Esophagus squamous epithelium (tissue), 4 donors: ENCODE measurements at regions not wholly inside any gene's neighbourhood (a gene's known extent, or its start where the extent isn't known, plus 50 kb on each side); places are given as distances from the start of the nearest gene placed in this dataset.
"Not testable (repeated sequence)": the region's sequence is repeated elsewhere in the genome, so short reads cannot be mapped to it uniquely, and the experiment has no call there.

Experiments used
- POLR2A ChIP-seq, 4 donors: fragments of 450-650 bp; IDR thresholded peaks; one replicate each; pipeline ENCODE4 v1.6.1; 2017; ENCODE audit warnings: antibody characterized with exemption in 4 of 4, mild to moderate bottlenecking in 4 of 4, moderate library complexity in 3 of 4
- TF ChIP-seq, protein P1 (sequence below), 6 experiments: fragments of 450-650 bp in 4 of 6; fragments of 200-600 bp in 2 of 6; sonication (generic) in 2 of 6; IDR thresholded peaks; one replicate each; pipeline ENCODE4 v1.5.1; 2016 to 2019; ENCODE audit warnings: antibody characterized with exemption in 6 of 6, mild to moderate bottlenecking in 4 of 6, moderate library complexity in 4 of 6

DNA sequence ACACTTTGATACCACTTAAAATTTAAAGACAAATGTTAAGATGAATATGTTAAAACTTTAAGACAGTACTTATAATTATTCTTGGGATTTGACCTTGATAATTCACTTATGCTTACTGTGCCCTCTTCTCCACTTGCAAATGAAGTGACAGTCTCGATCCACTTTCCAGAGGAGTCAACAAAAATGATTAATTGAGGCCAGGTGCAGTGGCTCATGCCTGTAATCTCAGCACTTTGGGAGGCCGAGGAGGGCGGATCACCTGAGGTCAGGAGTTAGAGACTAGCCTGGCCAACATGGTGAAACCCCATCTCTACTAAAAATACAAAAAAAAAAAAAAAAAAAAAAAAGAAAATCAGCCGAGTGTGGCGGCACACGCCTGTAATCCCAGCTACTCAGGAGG lies 52.6 kb upstream of the ZPLD1 start:
- TF ChIP-seq, protein P1, sequence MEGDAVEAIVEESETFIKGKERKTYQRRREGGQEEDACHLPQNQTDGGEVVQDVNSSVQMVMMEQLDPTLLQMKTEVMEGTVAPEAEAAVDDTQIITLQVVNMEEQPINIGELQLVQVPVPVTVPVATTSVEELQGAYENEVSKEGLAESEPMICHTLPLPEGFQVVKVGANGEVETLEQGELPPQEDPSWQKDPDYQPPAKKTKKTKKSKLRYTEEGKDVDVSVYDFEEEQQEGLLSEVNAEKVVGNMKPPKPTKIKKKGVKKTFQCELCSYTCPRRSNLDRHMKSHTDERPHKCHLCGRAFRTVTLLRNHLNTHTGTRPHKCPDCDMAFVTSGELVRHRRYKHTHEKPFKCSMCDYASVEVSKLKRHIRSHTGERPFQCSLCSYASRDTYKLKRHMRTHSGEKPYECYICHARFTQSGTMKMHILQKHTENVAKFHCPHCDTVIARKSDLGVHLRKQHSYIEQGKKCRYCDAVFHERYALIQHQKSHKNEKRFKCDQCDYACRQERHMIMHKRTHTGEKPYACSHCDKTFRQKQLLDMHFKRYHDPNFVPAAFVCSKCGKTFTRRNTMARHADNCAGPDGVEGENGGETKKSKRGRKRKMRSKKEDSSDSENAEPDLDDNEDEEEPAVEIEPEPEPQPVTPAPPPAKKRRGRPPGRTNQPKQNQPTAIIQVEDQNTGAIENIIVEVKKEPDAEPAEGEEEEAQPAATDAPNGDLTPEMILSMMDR (IDR thresholded peaks at IDR 0.05), result not testable (repeated sequence)
- TF ChIP-seq POLR2A (IDR thresholded peaks at IDR 0.05), result not testable (repeated sequence)
